Sigmoid colon (tissue), 4 donors: ENCODE measurements at regions not wholly inside any gene's neighbourhood (a gene's known extent, or its start where the extent isn't known, plus 50 kb on each side); places are given as distances from the start of the nearest gene placed in this dataset.
A peak's percentile ranks its signal among the peaks of the same experiment; 100 is the strongest.

Experiments
- CTCF ChIP-seq, 4 experiments: fragments of 450-650 bp in 3 of 4; fragments of 200-600 bp in 1 of 4; IDR thresholded peaks; one replicate each; pipeline ENCODE4 v1.5.1; 2016 to 2019; ENCODE audit warnings: antibody characterized with exemption in 4 of 4, mild to moderate bottlenecking in 3 of 4, moderate library complexity in 2 of 4
- POLR2A ChIP-seq, 2 donors: fragments of 450-650 bp; IDR thresholded peaks; one replicate each; pipeline ENCODE4 v1.6.1; 2016; ENCODE audit warnings: antibody characterized with exemption in 2 of 2, mild to moderate bottlenecking in 2 of 2, moderate library complexity in 2 of 2
- POLR2AphosphoS5 ChIP-seq, 4 donors: sonication (generic); formaldehyde crosslinking; IDR thresholded peaks; one replicate each; pipeline ENCODE4 v1.6.1; 2017; ENCODE audit warnings: antibody characterized with exemption in 4 of 4

DNA sequence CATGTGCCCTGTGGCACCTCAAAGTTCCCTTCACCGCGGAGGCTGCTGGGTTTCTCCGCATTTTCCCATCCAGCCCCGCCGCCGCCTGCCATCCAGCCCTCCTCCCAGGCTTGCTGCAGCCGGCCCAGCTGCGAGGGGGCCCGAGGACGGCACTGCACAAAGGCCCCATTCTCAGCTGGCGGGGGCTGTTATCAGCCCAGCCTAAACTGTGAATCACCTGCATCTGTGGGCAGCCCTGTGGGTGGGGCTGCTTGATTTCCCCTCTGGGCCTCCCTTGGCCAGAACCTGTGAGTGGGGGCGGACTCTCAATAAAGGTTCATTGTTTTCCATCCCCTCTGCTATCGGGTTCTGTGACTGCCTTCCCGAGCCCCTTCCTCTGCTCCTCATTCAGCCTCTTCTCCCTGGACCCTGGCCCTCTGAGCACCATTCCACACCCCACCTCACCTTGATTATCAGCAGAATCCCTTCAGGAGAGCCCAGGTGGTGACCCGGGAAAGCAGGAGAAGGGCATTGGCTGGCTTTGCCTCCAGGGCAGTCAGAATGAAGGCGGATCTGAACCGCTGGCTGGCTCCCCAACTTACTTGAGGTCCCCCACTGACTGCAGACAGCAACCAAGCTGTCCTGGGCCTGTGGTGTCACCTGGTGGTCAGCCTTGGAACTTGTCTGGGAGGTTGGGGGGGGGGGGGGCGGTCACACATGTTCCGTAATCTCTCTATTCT lies 204.5 kb downstream of the ZFP36L2 start:
- TF ChIP-seq CTCF (IDR thresholded peaks at IDR 0.05) (peak in 1 of 4 experiments; percentile 33), POLR2A (IDR thresholded peaks at IDR 0.05) (no peak), POLR2AphosphoS5 (IDR thresholded peaks at IDR 0.05) (no peak)
